KG1 (cell line): ENCODE measurements at regions not wholly inside any gene's neighbourhood (a gene's known extent, or its start where the extent isn't known, plus 50 kb on each side); places are given as distances from the start of the nearest gene placed in this dataset.
"Not testable (repeated sequence)": the region's sequence is repeated elsewhere in the genome, so short reads cannot be mapped to it uniquely, and the experiment has no call there.

ENCODE experiments used
- DNase-seq: peaks from one replicate; lab custom pipeline; 2025; lab: John Stamatoyannopoulos, UW

GRCh38 chr7:153408360-153409335 is 643.5 kb upstream of the DPP6 start:
- no peak for DNase-seq

- DNase-seq = not testable (repeated sequence)
These were observed 642.4 kb upstream of the DPP6 start for GRCh38 chr7:153409567-153410342.

- DNase-seq = not testable (repeated sequence)
These were observed 641.1 kb upstream of the DPP6 start for GRCh38 chr7:153410997-153411642.

- DNase-seq = not testable (repeated sequence)
These were observed 639.9 kb upstream of the DPP6 start for GRCh38 chr7:153412114-153412823.

- not testable (repeated sequence) for DNase-seq
These were observed 639.4 kb upstream of the DPP6 start for GRCh38 chr7:153412824-153413198.

GRCh38 chr7:153413199-153413539 is 639.0 kb upstream of the DPP6 start:
- DNase-seq = no peak

GRCh38 chr7:153413540-153414287 is 638.5 kb upstream of the DPP6 start:
- no peak for DNase-seq

GRCh38 chr7:153414288-153414629 is 637.9 kb upstream of the DPP6 start:
- DNase-seq = no peak

GRCh38 chr7:153415632-153416031 is 636.6 kb upstream of the DPP6 start:
- DNase-seq = no peak

GRCh38 chr7:153422291-153423209 is 629.6 kb upstream of the DPP6 start:
- DNase-seq = no peak

GRCh38 chr7:153423210-153423590 is 629.0 kb upstream of the DPP6 start:
- no peak for DNase-seq

- DNase-seq = no peak
These were observed 621.3 kb upstream of the DPP6 start for GRCh38 chr7:153430931-153431330.

- DNase-seq = no peak
These were observed 620.1 kb upstream of the DPP6 start for GRCh38 chr7:153432063-153432462.

- no peak for DNase-seq
These were observed 619.0 kb upstream of the DPP6 start for GRCh38 chr7:153433223-153433622.

GRCh38 chr7:153440715-153441114 is 611.5 kb upstream of the DPP6 start:
- no peak for DNase-seq

- DNase-seq = no peak
These were observed 609.0 kb upstream of the DPP6 start for GRCh38 chr7:153443032-153443701.

- DNase-seq = no peak
These were observed 607.6 kb upstream of the DPP6 start for GRCh38 chr7:153444641-153445040.

GRCh38 chr7:153445641-153446040 is 606.6 kb upstream of the DPP6 start:
- no peak for DNase-seq

- DNase-seq = no peak
These were observed 605.7 kb upstream of the DPP6 start for GRCh38 chr7:153446490-153446889.

- DNase-seq = no peak
These were observed 605.2 kb upstream of the DPP6 start for GRCh38 chr7:153447011-153447410.
